Putamen (tissue), 1 donor: ENCODE measurements at regions not wholly inside any gene's neighbourhood (a gene's known extent, or its start where the extent isn't known, plus 50 kb on each side); places are given as distances from the start of the nearest gene placed in this dataset.

Source experiments
- DNase-seq: peaks from one replicate; pipeline ENCODE4 v3.0.0-alpha.2; 2016; ENCODE audit warnings: low spot score

GRCh38 chr9:78565481-78565880 is 268.6 kb downstream of the PSAT1 start:
- no peak for DNase-seq

DNA sequence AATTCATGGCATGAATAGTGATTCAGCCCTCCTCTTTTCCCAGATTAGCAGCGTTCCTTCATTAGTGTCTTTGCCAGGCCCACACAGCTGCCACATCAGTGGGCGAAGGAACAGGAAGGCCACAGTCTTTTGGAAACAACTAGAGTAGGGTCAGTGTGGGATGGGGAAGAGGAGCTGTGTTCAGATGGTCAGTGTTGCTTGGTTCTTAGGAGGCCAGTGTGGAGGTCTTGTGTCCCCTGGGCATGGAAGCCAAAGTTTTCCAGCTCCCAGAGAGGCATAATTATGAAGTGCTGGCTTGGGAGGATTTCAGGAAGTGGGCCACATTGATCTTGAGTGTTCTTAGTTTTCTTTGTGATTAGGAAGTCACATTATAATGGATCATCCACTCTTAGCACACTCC is 269.6 kb downstream of the PSAT1 start:
- no peak for DNase-seq

DNA sequence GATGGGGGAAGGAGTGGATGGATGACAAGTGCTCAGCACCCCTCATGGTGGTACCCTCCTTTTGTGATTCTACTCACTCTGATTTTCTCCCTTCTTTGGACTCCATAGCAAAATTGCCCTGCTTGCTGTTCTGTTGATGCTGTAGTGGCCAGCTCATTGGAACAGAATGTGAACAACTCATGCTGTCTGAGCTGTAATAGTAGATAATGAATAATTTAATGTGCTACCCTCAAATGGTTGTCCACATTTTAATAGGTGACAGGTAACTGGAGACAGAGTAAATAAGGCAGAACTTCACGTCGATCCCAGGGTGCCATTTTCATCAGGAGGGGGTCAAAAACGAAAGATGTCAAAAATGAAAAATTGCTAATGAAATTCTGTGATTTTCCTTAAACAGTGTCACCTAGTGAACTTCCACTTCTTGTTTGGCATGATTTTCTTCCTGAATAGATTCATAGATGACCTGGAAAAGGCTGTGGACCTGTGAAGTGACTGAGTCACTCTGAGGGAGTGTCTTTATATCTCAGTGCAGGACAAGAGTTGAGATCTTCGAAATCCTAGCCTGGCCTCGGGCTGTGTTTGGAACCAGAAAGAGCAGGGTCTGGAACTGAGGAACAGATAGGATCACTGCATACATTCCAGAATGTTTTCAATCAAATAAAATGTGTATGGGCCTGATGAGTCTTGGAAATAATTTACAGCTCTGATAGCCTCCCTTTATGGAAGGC is 270.2 kb downstream of the PSAT1 start:
- no peak for DNase-seq

- DNase-seq, result peak; percentile 61
These were observed 270.8 kb downstream of the PSAT1 start for GRCh38 chr9:78567693-78568092.

DNA sequence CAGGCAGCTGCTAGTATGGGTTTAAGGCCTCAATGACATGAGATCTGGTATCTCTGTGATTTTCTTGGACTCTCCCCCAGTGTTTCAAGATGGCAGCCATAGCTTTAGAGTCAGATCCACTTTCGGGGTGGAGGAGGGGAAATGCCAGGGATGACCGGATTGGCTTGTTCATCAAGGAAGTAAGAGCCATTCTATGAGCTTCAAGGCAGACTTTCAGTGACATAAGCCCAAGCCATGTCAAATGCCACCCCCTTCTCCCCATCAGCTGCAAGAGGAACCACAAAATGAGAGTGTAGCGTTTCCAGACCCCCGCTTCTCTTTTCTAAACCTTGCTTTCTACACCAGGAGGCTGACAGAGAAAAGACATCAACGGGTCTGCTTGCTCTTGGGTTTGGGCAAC is 271.8 kb downstream of the PSAT1 start:
- DNase-seq, result no peak

- DNase-seq, result no peak
These were observed 275.3 kb downstream of the PSAT1 start for GRCh38 chr9:78572266-78572665.

- no peak for DNase-seq
These were observed 276.3 kb downstream of the PSAT1 start for GRCh38 chr9:78573205-78573604.

GRCh38 chr9:78573669-78574068 is 276.7 kb downstream of the PSAT1 start:
- no peak for DNase-seq

- DNase-seq, result no peak
These were observed 277.6 kb downstream of the PSAT1 start for GRCh38 chr9:78574354-78575045.

DNA sequence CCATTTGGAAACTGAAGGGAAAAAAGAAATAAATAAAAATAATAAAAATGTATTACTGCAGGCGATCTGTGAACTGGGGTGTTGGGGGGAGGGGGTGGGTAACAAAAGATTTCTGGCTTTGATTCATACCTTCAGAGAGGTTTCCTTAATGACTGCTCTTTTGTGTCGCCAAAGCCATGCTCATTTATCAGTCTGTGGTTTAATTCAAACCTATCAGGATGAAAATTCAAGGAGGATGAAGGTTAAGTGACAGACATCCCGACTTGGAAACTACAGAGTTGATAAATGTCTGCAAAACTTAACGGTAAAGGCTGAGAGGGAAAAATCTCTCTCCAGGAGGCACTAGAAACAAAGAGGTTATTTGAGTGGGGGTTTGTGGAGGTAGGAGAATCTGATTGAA is 278.2 kb downstream of the PSAT1 start:
- no peak for DNase-seq

DNA sequence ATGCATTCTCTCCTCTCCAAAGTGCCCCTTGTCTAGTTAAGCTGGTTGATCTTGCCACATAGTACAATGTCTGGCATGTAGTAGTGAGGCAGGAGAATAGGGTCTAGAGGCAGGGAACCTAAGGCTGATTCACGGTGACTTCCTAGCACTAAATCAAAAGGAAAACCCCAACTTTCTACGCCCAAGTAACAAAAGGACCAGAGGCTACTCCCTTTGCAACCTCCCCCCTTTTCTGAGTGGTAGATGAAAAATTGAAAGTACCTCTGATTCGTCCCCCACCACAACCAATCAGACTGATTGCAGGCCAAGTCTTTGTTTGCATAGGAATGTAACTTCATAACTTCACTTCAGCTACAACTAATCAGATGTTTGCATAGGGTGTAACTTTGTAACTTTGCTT is 278.8 kb downstream of the PSAT1 start:
- DNase-seq, result no peak

DNA sequence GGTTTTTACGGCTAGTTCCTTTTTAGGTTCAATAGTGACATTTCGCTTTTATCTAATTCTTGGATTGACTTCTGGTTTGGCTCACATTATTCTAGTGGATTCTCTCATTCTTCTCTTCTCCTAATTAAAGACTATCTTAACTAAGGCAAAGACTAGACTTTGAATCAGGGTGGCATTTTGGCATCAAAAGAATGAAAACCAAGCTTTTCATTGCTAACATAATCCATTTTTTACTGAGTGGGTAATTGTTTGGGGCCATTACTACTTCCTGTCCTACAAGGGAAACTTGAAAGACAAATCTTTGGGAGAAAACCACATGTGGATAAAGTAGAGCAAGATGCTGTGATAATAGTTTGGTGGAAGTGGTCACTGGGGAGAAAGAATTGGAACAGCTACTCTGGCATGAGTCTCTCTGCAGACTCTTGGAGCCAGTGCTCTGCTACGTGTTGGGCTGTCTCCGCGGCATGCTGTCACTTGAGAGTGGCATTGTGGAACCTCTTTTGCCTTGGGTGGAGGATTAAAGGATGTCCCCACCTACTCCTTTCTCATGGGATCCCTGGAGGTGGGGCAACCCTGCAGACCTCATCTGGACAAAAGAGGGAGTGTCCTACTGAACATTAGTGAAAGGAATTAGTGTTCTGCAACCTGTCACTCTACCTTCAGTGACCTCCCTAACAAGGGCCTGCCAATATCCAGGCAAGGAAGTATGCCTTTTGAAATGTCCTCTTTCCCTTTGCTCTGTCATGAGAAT is 280.4 kb downstream of the PSAT1 start:
- no peak for DNase-seq

DNA sequence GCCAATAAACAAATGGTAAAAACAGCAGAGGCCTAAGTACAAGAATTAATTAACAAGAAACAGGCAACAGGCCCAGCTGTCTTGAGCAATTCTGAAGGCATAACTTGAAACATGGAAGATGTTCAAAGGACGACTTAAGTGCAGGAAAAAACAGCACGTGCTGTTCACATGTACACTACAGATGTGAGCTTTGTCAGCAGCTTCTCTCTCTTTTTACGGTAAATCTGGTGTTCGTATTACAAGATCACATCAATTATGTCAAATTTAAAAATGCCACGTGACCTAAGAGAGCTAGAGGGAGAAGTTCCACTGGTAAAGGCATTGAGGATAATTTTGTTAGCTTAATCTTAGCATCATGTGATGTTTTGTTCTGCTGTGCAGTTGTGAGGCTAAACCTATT is 281.1 kb downstream of the PSAT1 start:
- DNase-seq, result no peak

- DNase-seq, result no peak
These were observed 285.9 kb downstream of the PSAT1 start for GRCh38 chr9:78582821-78583220.

- DNase-seq, result no peak
These were observed 287.7 kb downstream of the PSAT1 start for GRCh38 chr9:78584589-78584988.

GRCh38 chr9:78585909-78586308 is 289.0 kb downstream of the PSAT1 start:
- no peak for DNase-seq

- DNase-seq, result no peak
These were observed 293.1 kb downstream of the PSAT1 start for GRCh38 chr9:78590068-78590467.

DNA sequence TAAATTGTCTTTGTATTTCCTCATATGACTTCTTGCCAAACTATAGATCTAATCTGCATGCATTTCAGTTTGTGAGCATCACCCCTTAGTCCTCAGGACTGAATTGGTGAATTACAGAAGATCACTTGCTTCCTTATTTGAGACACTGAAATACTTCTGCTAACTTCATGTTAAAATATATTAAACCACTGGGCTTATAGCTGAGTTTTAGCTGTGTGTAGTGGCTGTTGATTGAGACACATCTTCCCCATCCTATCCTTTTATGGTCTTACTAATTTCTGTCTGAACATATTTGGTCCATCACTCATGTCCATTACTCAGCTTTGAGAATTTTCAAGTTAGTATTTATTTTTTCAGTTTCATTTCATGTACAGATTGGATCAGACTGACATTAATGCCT is 295.9 kb downstream of the PSAT1 start:
- DNase-seq, result no peak

DNA sequence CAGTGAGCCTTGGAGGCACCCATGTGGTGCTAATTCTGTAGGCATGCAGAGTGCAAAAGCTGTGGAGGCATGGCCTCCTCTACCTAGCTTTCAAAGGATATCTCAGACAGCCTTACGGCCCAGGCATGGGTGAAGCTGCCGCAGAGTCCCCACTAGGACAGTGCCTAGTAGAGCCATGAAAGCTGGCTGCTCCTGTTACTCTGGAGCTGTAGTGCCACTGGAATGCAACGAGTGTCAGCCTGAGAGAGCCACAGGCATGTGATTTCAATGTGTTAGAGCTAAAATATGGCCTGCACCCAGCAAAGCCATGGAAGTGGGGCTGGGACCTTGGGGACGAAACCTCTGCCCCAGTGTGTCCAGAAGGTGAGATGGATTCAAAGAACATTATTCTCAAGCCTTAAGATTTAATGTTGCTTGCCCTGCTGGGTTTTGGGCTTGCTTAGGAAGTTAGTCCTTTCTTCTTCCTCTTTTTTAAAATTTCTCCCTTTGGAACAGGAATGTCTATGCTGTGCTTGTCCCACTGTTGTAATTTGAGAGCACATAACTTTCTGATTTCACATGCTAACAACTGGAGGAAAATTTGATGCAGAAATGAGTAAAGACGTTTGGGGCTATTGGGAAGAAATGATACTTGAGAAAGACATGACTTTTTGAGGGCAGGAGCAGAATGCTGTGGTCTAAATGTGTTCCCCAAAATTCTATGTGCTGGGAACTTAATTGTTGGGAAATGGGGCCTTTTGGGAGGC is 298.4 kb downstream of the PSAT1 start:
- no peak for DNase-seq

GRCh38 chr9:78596346-78596745 is 299.4 kb downstream of the PSAT1 start:
- no peak for DNase-seq

- no peak for DNase-seq
These were observed 301.2 kb downstream of the PSAT1 start for GRCh38 chr9:78598120-78598519.

GRCh38 chr9:78599926-78600325 is 303.0 kb downstream of the PSAT1 start:
- DNase-seq, result no peak
